ENCODE measurements at regions not wholly inside any gene's neighbourhood (a gene's known extent, or its start where the extent isn't known, plus 50 kb on each side); places are given as distances from the start of the nearest gene placed in this dataset.

GRCh38 chr7:10912077-10912476 is 61.6 kb upstream of the PHF14 start:
- TF ChIP-seq POLR2A (IDR thresholded peaks at IDR 0.05; ENCODE audit: low read length) (no peak), GATA1 (IDR thresholded peaks at IDR 0.05; ENCODE audit: low read depth, low read length) (no peak)

All from erythroblast (primary cell).